Activated CD4-positive, alpha-beta T cell treated with anti-CD3 and anti-CD28 coated beads for 36 hours (primary cell): ENCODE measurements at regions not wholly inside any gene's neighbourhood (a gene's known extent, or its start where the extent isn't known, plus 50 kb on each side); places are given as distances from the start of the nearest gene placed in this dataset.

Experiments
- ATAC-seq: fragments of 200-7000 bp; cut with Tn5 transposase; one replicate; pipeline ENCODE4 v1.10.0; 2021; ENCODE audit warnings: mild to moderate bottlenecking, moderate library complexity
- CTCF ChIA-PET: fragments of 350-600 bp; sonication (Branson Sonifier 250); formaldehyde crosslinking; loops from one replicate; lab custom pipeline; 2021; ENCODE audit warnings: antibody characterized with exemption; lab: Charles Lee
- POLR2A ChIA-PET: fragments of 350-600 bp; sonication (Branson Sonifier 250); formaldehyde crosslinking; loops from one replicate; lab custom pipeline; 2021; ENCODE audit warnings: antibody characterized with exemption, inconsistent platforms; lab: Charles Lee
- DNase-seq: peaks from one replicate; pipeline ENCODE4 v3.0.0-alpha.2; 2020
- H3K27ac Mint-ChIP-seq: one replicate; pipeline ENCODE4 v1.8.0; 2021; ENCODE audit warnings: mixed read lengths
- H3K27me3 Mint-ChIP-seq: one replicate; pipeline ENCODE4 v1.8.0; 2021; ENCODE audit warnings: mixed read lengths
- H3K36me3 Mint-ChIP-seq: one replicate; pipeline ENCODE4 v1.8.0; 2021; ENCODE audit warnings: low read depth, mixed read lengths
- H3K4me1 Mint-ChIP-seq: one replicate; pipeline ENCODE4 v1.8.0; 2021; ENCODE audit warnings: mixed read lengths
- H3K4me3 Mint-ChIP-seq: one replicate; pipeline ENCODE4 v1.8.0; 2021; ENCODE audit warnings: mild to moderate bottlenecking, moderate library complexity, mixed read lengths
- H3K9me3 Mint-ChIP-seq: one replicate; pipeline ENCODE4 v1.8.0; 2021; ENCODE audit warnings: low read depth, mixed read lengths
- intact Hi-C, 2 experiments: fragments of 100-400 bp; cut with DNase I in 1 of 2; cut with micrococcal nuclease in 1 of 2; formaldehyde crosslinking; loops; one replicate each; pipeline versions ENCODE4 v1.14.2 to v1.15.1; 2022 to 2024; cut with DNase I, micrococcal nuclease

- H3K4me1 Mint-ChIP-seq: no peaks in the 10 kb centered on the region
- intact Hi-C loops: no loop called here
These were observed 234.2 kb downstream of the BRD1 start for GRCh38 chr22:49593509-49593908.

GRCh38 chr22:49592780-49593501 lies 234.7 kb downstream of the BRD1 start:
- intact Hi-C loops: no loop called here
- CTCF ChIA-PET: interaction anchor here (0.7 kb wide), 1 partner anchor 34 kb away, joined by 3 read pairs; no protein-coding TSS in a partner anchor
- no peaks in the 10 kb centered on the region for H3K4me1 Mint-ChIP-seq
- no peaks in the 10 kb centered on the region for H3K9me3 Mint-ChIP-seq
- H3K27ac Mint-ChIP-seq: no peak overlapping the region
- POLR2A ChIA-PET: interaction anchor here (0.6 kb wide), 1 partner anchor 36 kb away, joined by 4 read pairs; no protein-coding TSS in a partner anchor
- ATAC-seq (no peak), DNase-seq (no peak)
- H3K4me3 Mint-ChIP-seq: no peak overlapping the region
- H3K27me3 Mint-ChIP-seq: no peaks in the 10 kb centered on the region
- H3K36me3 Mint-ChIP-seq: peaks cover 4% of the 10 kb centered on the region

More at GRCh38 chr22:49593509-49593908, 234.2 kb downstream of the BRD1 start:
- CTCF ChIA-PET: interaction anchor here (0.7 kb wide), 1 partner anchor 35 kb away, joined by 3 read pairs; no protein-coding TSS in a partner anchor
- Mint-ChIP-seq H3K9me3 (no peaks in the 10 kb centered on the region), H3K36me3 (peaks cover 4% of the 10 kb centered on the region), H3K27ac (no peak overlapping the region), H3K4me3 (no peak overlapping the region), H3K27me3 (no peaks in the 10 kb centered on the region)
- POLR2A ChIA-PET: interaction anchor here (0.6 kb wide), 1 partner anchor 36 kb away, joined by 4 read pairs; no protein-coding TSS in a partner anchor
- ATAC-seq (no peak), DNase-seq (no peak)

- no peaks in the 10 kb centered on the region for H3K27me3 Mint-ChIP-seq
- intact Hi-C loops: no loop called here
- DNase-seq: no peak
- CTCF ChIA-PET: interaction anchor here (0.6 to 0.8 kb wide), 4 partner anchors 11 to 618 kb away, joined by 3 to 4 read pairs (median 3); no protein-coding TSS in a partner anchor
- H3K4me3 Mint-ChIP-seq: no peak overlapping the region
- H3K36me3 Mint-ChIP-seq: peaks cover 9% of the 10 kb centered on the region
- no peaks in the 10 kb centered on the region for H3K4me1 Mint-ChIP-seq
- H3K27ac Mint-ChIP-seq: no peak overlapping the region
- no peak for ATAC-seq
- POLR2A ChIA-PET: no interaction called here
- H3K9me3 Mint-ChIP-seq: no peaks in the 10 kb centered on the region
These were observed 236.7 kb downstream of the BRD1 start for GRCh38 chr22:49590851-49591445.

GRCh38 chr22:49590381-49590780 lies 237.3 kb downstream of the BRD1 start:
- no peaks in the 10 kb centered on the region for H3K9me3 Mint-ChIP-seq
- no peak for ATAC-seq
- no peak for DNase-seq
- no peak overlapping the region for H3K4me3 Mint-ChIP-seq
- POLR2A ChIA-PET: no interaction called here
- H3K36me3 Mint-ChIP-seq: peaks cover 9% of the 10 kb centered on the region
- no peaks in the 10 kb centered on the region for H3K27me3 Mint-ChIP-seq
- no peaks in the 10 kb centered on the region for H3K4me1 Mint-ChIP-seq
- H3K27ac Mint-ChIP-seq: no peak overlapping the region
- CTCF ChIA-PET: interaction anchor here (0.7 to 0.8 kb wide), 3 partner anchors 12 to 376 kb away, joined by 3 to 4 read pairs (median 3); no protein-coding TSS in a partner anchor
- intact Hi-C loops: no loop called here

- H3K4me3 Mint-ChIP-seq: no peak overlapping the region
- no peak overlapping the region for H3K27ac Mint-ChIP-seq
- no peaks in the 10 kb centered on the region for H3K9me3 Mint-ChIP-seq
- ChIA-PET POLR2A (no interaction called here), CTCF (no interaction called here)
- H3K27me3 Mint-ChIP-seq: no peaks in the 10 kb centered on the region
- H3K4me1 Mint-ChIP-seq: no peaks in the 10 kb centered on the region
- ATAC-seq (no peak), DNase-seq (no peak)
- intact Hi-C loops: no loop called here
- peaks cover 9% of the 10 kb centered on the region for H3K36me3 Mint-ChIP-seq
These were observed 237.9 kb downstream of the BRD1 start for GRCh38 chr22:49589811-49590210.

GRCh38 chr22:49589301-49589700 lies 238.4 kb downstream of the BRD1 start:
- no peak overlapping the region for H3K27ac Mint-ChIP-seq
- CTCF ChIA-PET: no interaction called here
- no peak for ATAC-seq

GRCh38 chr22:49588739-49589138 lies 238.9 kb downstream of the BRD1 start:
- no peak overlapping the region for H3K4me3 Mint-ChIP-seq
- H3K9me3 Mint-ChIP-seq: no peaks in the 10 kb centered on the region
- ATAC-seq (no peak), DNase-seq (no peak)
- peaks cover 9% of the 10 kb centered on the region for H3K36me3 Mint-ChIP-seq
- H3K27me3 Mint-ChIP-seq: no peaks in the 10 kb centered on the region
- CTCF ChIA-PET: no interaction called here
- POLR2A ChIA-PET: no interaction called here
- H3K4me1 Mint-ChIP-seq: no peaks in the 10 kb centered on the region
- H3K27ac Mint-ChIP-seq: no peak overlapping the region
- intact Hi-C loops: no loop called here

More at GRCh38 chr22:49589301-49589700, 238.4 kb downstream of the BRD1 start:
- Mint-ChIP-seq H3K4me3 (no peak overlapping the region), H3K27me3 (no peaks in the 10 kb centered on the region), H3K4me1 (no peaks in the 10 kb centered on the region), H3K36me3 (peaks cover 9% of the 10 kb centered on the region), H3K9me3 (no peaks in the 10 kb centered on the region)
- intact Hi-C loops: no loop called here
- POLR2A ChIA-PET: no interaction called here
- no peak for DNase-seq

GRCh38 chr22:49587987-49588386 lies 239.7 kb downstream of the BRD1 start:
- ATAC-seq: no peak
- ChIA-PET POLR2A (no interaction called here), CTCF (no interaction called here)
- Mint-ChIP-seq H3K4me3 (no peak overlapping the region), H3K27me3 (no peaks in the 10 kb centered on the region), H3K27ac (no peak overlapping the region), H3K4me1 (no peaks in the 10 kb centered on the region), H3K9me3 (no peaks in the 10 kb centered on the region), H3K36me3 (peaks cover 12% of the 10 kb centered on the region)
- no peak for DNase-seq
- intact Hi-C loops: no loop called here

- Mint-ChIP-seq H3K27me3 (no peaks in the 10 kb centered on the region), H3K4me3 (no peak overlapping the region), H3K9me3 (no peaks in the 10 kb centered on the region), H3K27ac (no peak overlapping the region), H3K36me3 (peaks cover 18% of the 10 kb centered on the region), H3K4me1 (no peaks in the 10 kb centered on the region)
- ChIA-PET CTCF (no interaction called here), POLR2A (no interaction called here)
- ATAC-seq (no peak), DNase-seq (no peak)
- intact Hi-C loops: no loop called here
These were observed 240.3 kb downstream of the BRD1 start for GRCh38 chr22:49587421-49587820.

- intact Hi-C loops: no loop called here
- DNase-seq (no peak), ATAC-seq (no peak)
- Mint-ChIP-seq H3K4me3 (no peak overlapping the region), H3K9me3 (no peaks in the 10 kb centered on the region), H3K27me3 (no peaks in the 10 kb centered on the region), H3K36me3 (peaks cover 19% of the 10 kb centered on the region), H3K4me1 (no peaks in the 10 kb centered on the region), H3K27ac (no peak overlapping the region)
- CTCF ChIA-PET: no interaction called here
- POLR2A ChIA-PET: no interaction called here
These were observed 240.8 kb downstream of the BRD1 start for GRCh38 chr22:49586873-49587272.

- Mint-ChIP-seq H3K9me3 (no peaks in the 10 kb centered on the region), H3K27me3 (no peaks in the 10 kb centered on the region), H3K4me3 (no peak overlapping the region), H3K36me3 (peaks cover 19% of the 10 kb centered on the region), H3K27ac (no peak overlapping the region), H3K4me1 (no peaks in the 10 kb centered on the region)
- ATAC-seq (no peak), DNase-seq (no peak)
- ChIA-PET CTCF (no interaction called here), POLR2A (no interaction called here)
- intact Hi-C loops: no loop called here
These were observed 241.4 kb downstream of the BRD1 start for GRCh38 chr22:49586244-49586748.
